ENCODE measurements at regions not wholly inside any gene's neighbourhood (a gene's known extent, or its start where the extent isn't known, plus 50 kb on each side); places are given as distances from the start of the nearest gene placed in this dataset.
"Not testable (repeated sequence)": the region's sequence is repeated elsewhere in the genome, so short reads cannot be mapped to it uniquely, and the experiment has no call there.

- not testable (repeated sequence) for DNase-seq (ENCODE audit: low spot score)
Measured at GRCh38 chrX:138282598-138283150, 428.8 kb downstream of the FGF13 start.

GRCh38 chrX:138287205-138287877, 424.2 kb downstream of the FGF13 start:
- DNase-seq (ENCODE audit: low spot score): no peak

- DNase-seq (ENCODE audit: low spot score): no peak
Measured at GRCh38 chrX:138294951-138295350, 416.6 kb downstream of the FGF13 start.

- DNase-seq (ENCODE audit: low spot score): no peak
Measured at GRCh38 chrX:138298268-138298667, 413.2 kb downstream of the FGF13 start.

- DNase-seq (ENCODE audit: low spot score): peak; percentile 62
Measured at GRCh38 chrX:138345801-138346200, 365.7 kb downstream of the FGF13 start.

GRCh38 chrX:138349351-138349750, 362.2 kb downstream of the FGF13 start:
- DNase-seq (ENCODE audit: low spot score): peak; percentile 1

GRCh38 chrX:138378876-138379275, 332.6 kb downstream of the FGF13 start:
- no peak for DNase-seq (ENCODE audit: low spot score)

- no peak for DNase-seq (ENCODE audit: low spot score)
Measured at GRCh38 chrX:138408101-138408500, 303.4 kb downstream of the FGF13 start.

GRCh38 chrX:138411048-138411447, 300.5 kb downstream of the FGF13 start:
- no peak for DNase-seq (ENCODE audit: low spot score)
